ENCODE measurements at regions not wholly inside any gene's neighbourhood (a gene's known extent, or its start where the extent isn't known, plus 50 kb on each side); places are given as distances from the start of the nearest gene placed in this dataset.
"Not testable (repeated sequence)": the region's sequence is repeated elsewhere in the genome, so short reads cannot be mapped to it uniquely, and the experiment has no call there.

DNA sequence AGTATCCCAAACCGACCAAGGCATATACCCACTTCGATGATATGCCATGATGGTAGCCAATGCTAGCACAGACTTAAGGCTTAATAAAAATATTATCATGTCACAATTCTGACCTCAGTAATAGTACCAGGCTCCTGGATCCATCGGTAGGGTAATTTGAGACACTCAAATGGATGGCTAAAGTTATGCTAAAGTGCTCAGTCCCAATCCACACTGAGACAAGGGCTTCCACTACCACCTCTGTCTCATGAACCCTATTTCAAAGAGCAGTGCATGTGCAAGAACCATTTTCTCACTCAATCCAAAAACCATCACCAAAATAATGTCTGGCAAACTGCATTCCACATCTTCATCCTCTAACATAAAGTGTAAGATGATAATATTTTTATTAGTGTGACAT lies 122.4 kb upstream of the KRR1 start:
- no peak for DNase-seq

DNA sequence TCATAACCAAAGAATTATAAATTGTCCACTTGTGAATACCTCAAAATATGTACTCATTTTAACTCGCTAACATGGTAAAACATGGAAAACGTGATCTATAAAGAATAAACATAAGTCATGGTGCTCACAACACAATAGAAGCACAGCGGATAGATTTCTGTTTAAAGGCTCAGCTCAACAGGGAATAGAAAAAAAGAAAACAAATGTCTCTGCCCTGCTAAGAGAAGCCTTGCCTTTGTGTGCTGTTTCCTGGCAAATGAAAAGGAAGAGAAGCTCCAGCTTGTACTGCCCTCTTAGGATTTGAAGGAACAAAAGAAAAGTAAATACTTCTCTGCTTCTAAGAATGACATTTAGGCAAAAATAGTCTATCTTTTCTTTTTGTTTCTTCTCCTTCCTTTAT lies 121.0 kb upstream of the KRR1 start:
- DNase-seq = no peak

DNA sequence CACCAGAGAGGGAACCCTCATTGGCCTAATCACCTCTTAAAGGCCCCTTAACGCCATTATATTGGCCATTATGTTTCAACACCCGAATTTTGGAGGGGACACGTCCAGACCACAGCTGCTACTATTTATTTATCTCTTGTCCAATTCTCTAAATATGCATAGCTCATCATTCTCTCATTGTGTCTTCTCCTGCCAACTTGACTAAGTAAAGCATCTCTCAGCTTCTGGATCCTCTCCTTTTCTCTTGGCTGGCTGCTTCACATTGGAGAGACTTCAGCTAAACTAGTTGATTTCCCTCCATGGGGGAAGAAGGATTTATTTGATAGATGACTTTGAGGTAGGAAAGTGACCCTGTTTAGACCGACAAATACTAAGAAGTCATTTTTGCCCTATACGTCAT lies 120.4 kb upstream of the KRR1 start:
- no peak for DNase-seq

DNA sequence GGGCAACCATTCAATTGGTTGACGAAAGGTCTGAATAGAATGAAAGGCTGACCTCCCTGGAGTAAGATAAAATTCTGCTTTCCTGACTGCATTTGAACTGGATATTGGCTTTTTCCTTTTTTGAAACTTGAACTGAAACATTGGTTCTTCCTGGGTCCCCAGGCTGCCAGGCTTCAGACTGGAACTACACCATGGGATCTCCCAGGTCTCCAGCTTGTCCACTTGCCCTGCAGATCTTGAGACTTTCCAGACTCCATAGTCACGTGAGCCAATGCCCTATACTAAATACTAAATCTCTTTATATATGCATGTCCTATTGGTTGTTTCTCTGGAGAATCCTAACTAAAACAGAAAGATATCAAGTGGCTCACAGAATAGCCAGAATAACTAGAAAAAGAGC lies 118.7 kb upstream of the KRR1 start:
- DNase-seq = no peak

DNA sequence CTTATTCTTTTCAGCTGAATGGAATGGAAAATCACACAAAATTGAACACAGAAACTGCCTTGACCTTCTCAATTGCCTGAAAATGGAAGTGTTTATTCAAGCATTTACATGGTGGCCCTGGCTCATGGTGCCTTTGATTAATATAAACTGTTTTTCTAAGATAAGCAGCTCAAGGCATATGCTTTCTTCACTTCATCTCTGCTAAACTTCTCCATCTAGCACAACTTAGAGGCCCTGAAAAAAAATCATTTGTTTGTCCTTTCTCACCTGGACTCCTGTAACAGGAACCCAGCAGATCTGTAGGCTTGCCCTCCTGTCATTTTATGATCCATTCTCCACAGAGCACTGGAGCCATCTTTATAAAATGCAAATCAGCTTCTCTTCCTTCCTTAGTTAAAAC lies 117.5 kb upstream of the KRR1 start:
- no peak for DNase-seq

DNA sequence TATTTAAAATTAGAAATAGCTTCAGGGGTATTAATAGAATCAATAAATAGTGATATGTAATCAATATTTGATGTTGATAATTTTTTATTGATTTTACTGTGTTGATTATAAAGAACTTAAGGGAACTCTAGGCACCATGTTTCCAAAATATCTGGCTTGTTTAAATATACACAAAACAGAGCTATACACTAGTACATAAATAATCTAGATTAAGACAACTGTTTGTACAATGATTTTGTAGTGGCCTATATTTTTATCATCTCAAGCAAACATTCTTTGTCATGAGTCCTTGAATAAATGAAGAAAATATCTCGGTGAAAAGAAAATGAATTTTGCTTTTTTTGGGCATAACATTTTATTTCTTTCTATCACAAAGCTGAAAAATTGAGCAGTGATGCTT lies 117.1 kb upstream of the KRR1 start:
- DNase-seq = no peak

DNA sequence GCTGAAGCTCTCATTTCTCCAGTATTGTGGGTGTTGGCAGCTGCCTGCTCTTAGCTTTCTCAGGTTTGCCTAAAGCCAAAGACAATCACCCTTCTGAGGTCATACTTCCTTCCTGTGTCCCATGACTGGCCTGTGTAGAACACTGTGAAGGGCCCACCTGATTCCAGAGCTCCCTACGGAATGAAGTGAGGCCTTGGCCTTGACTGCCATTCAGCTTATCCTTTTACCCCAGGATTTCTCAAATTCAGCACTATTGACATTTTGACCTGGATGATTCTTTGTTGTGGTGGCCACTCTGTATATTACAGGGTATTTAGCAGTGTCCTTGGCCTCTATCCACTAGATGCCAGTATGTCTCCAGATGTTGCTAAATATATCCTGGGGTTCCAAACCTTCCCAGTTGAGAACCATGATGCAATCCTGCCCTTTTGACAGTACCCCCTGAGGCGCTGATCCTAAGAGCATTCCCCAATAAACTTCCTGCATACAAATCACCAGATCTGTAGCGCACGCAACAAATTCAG lies 112.3 kb upstream of the KRR1 start:
- no peak for DNase-seq

DNA sequence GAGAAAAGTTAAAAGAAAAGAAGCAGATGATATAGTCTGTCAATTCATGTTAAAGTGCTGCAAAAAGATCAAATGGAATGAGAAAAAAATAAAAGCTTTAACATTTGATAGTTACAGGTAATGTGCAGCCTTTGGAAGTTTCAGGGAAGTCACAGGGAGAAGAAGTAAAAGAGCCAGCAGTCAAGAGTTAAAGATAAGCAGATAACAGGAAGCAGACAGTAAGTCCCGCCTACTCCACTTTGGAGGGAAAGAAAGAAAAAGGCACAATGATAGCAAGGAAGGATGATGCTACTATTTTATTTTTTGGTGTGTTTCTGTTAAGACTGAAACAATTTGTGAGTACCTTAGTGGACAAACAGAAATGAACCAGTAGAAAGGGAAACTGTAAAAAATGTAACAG lies 111.1 kb upstream of the KRR1 start:
- no peak for DNase-seq

DNA sequence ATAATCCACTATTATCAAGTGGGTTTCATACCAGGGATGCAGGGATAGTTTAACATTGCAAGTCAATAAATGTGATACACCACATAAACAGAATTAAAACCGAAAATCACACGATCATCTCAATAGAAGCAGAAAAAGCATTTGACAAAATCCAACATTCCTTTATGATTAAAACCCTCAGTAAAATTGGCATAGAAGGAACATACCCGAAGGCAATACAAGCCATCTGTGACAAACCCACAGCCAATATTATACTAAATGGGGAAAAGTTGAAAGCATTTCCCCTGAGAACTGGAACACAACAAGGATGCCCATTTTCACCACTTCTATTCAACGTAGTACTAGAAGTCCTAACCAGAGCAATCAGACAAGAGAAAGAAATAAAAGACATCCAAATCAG lies 103.0 kb upstream of the KRR1 start:
- DNase-seq = not testable (repeated sequence)

DNA sequence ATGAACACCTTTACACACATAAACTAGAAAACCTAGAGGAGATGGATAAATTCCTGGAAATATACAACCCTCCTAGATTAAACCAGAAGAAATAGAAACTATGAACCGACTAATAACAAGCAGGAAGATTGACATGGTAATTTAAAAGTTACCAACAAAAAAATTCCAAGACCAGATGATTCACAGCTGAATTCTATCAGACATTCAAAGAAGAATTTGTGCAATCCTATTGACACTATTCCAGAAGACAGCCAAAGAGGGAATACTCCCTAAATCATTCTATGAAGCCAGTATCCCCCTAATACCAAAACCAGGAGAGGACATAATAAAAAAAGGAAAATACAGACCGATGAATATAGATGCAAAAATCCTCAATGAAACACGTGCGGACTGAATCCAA lies 102.6 kb upstream of the KRR1 start:
- DNase-seq = no peak

DNA sequence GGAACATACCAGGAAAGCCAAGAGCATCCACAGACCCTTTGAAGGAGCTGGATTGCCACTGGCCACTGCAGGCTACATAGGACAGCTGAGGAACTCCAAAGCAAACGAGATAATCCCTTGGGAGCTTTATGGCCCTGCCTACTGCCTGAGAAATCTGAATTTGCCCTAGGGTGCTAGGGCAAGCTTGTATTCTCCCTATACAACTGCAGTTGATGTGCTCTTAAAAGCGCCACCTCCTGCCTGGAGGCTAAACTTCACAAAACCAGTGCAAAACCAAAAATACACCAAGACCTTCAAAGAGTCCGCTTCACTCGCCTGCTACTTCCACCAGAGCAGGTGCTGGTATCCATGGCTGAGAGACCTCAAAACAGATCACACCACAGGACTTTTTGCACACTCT lies 99.6 kb upstream of the KRR1 start:
- no peak for DNase-seq

DNA sequence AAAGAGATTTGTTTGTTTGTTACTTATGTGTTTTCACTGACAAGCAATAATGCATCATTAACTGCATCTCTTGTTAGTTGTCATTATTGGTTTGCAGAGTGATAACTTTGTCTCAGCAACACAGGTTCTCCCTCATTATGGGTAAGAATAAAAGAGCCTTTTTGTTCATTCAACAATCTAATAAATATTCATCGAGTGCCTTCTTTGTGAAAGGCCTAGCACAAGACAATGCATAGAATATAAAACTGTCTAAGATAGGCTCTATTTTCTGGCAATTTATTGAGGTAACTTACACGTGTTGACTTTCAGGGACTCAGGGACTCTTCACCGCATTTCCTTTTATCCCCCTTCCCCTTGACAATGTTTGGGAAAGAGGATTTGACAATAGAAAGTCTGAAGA lies 95.5 kb upstream of the KRR1 start:
- no peak for DNase-seq

DNA sequence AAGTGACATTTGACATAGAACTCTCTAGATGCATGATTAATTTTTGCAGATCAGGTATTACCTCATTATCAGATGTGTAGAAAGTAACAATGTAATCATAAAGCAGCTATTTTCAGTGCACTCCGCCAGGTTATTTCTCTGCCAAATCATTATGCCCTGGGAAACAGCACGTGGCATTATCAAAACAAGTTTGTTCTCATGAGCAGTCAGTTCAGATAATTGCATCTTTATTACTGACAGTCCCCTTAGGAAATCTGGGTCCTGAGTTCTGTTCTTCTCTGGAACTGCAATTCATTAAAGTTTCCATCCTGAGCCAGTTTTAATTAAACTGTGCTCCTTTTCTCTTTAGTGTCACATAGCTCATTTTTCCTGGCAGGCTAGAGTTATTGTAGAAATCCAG lies 94.7 kb upstream of the KRR1 start:
- no peak for DNase-seq

DNA sequence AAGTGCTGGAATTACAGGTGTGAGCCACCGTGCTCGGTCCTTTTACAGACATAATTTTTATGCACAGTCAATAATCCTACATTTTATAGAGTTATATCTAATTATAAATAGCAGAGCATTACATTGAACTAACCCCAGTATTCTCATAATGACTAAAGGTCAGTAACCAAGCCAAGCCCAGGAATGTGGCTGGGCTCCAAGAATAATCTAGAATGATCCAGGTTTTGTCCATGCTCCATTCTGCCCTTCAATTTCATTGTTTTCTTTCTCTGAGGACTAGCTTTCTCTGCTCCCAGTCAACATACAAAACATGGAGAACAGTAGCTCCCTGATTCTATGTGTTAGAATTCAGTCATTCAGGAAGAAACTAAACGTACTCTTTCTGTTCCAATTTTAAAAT lies 92.1 kb upstream of the KRR1 start:
- no peak for DNase-seq

DNA sequence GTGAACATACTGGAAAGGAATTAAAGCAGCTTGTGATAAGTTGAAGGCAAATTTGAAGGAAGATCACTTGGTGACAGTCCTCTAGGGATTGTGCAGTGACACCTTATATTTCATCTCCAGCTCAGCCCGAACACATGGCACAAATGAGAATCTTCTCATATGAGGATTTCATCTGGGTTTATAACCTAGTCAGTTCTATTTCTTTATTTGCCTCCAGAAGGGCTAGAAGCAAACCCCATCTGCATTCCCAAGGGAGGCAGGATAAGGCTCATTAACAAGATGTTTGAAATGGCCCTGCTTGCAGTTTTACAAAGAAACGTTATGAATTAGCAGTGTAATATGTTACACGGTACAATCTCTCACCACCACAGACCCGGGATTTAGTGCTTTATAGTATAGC lies 90.7 kb upstream of the KRR1 start:
- DNase-seq = no peak

DNA sequence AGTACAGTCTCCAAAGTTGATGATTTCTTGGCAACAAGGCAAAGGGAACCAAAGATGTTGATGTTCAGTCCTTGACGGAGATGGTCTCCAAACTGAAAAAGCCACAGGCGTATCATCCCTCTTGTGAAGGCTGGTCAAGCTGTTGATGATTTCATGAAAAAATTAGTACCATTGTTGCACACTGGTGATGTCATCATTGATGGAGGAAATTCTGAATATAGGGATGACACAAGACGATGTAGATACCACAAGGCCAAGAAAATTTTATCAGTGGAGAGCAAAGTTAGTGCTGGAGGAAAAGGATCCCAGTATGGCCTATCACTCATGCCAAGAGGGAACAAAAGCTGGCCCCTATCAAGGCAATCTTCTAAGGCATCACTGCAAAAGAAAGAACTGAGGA lies 88.7 kb upstream of the KRR1 start:
- no peak for DNase-seq

DNA sequence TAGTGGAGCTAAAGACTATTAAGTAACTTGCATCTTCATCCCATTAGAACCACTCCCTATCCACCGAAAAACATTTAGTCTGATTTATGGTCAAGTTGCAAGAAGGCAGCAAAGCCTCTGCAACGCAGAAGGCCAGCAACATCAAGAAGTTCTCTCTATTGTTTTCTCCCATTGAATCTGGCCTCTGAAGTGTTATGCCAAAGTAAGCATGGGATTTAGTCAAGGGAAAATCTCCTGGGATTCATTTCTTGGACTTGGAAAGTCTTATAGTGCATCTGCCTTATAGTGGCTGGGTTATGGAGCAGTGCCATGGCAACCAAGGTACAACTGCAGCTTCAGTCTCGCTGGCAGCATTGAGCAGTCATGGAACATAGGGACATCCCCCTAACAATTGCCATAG lies 87.7 kb upstream of the KRR1 start:
- DNase-seq = no peak

DNA sequence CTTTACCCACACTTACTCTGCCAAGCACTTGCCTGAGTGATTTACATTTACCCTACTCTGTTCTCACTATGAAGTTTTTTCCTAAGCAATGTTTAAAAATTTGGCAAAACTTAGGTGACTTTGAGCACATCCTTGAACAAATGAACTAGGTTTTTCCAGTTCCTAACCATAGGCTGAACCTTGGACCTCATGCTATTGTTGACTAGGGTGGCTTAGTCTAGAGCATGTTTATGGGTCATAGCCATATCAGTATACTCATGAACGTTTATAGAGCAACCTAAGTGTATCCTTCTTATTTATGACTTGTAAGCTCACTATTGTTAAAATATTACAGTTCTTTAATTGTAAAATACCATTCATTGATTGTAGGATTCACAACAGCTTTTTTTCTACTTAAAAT lies 85.0 kb upstream of the KRR1 start:
- no peak for DNase-seq

DNA sequence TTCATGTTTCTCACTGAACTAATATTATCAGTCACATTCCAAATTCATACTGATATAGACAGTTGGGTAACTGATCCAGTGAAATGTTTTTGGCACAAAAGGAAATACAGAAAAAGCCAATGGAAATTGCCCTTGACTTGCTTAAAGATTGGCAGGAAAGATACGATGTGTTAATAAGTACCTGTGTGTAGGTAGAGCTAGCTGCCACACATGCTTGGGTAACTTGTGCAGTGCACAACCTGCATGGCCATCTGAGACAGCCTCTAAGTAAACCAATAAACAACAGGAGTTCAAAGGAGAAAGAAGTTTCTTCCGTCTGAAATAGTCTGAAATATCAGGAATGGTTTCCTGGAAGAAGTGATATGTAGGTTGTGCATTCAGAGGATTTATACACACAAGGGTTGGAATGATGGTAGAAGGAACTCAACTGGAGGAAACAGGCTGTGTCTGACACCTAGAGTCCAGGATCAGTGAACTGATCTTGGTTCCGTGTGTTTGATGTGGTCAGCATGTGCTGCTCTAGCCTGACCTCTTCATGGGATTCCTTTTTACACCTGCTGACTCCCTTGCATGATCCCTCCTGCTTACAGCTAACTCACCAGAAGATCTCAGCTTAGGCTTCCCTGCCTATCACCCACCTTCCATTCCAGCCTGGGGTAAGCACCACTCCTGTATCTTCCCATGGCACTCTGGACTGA lies 81.4 kb upstream of the KRR1 start:
- DNase-seq = no peak

DNA sequence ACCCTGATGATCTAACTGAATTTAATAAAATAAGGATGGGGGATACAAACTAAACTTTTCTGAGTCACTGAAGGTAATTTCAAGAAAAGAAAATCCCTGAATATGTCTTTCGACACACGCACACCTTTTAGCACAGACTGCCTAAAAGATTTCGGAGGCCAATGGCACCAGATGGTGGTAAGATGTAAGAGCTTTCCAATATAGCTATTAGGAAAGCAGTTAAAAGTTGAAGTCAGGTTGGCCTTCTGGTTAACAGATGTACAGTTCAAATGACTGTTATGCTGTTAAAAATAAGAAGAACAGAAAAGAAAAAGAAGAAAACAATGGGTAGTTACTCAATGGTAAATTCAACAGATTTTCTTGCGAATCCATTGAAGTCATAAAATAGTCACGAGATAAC lies 80.7 kb upstream of the KRR1 start:
- no peak for DNase-seq

DNA sequence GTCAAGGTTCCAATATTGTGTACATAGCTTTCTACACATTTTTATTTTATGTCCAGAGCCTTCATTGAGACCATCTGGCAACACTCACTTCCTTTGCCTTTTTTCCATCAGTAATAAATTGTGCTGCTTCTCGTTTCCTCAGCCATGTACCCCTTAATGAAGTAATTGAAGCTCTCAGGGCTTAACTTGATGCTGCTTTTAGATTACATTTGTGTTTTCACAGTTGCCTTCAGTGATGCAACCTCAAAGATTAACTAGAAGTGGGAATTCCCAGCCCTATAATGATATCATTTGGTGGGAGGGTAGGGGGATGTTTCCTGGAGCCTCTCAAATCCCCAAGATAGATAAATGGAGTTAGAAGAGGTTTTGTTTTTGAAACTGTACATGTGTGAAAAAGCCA lies 80.2 kb upstream of the KRR1 start:
- no peak for DNase-seq

DNA sequence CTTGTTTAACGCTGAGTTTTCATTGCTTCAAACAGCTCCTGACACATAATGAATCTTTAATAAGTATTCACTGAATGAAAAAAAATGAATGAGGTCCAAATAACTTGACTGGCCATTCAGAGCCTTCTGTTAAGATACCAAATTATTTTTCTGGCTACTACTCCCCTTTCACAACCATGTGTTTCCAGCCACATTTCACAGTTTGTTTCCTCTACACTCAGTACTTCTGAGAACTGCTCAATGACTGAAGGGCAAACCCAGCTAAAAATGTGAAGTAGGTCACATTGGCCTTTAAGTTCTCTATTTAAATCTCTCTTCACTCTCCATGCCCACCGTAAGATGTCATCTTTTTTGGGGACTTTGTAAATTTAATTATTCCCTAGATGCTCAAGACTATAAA lies 78.4 kb upstream of the KRR1 start:
- no peak for DNase-seq

DNA sequence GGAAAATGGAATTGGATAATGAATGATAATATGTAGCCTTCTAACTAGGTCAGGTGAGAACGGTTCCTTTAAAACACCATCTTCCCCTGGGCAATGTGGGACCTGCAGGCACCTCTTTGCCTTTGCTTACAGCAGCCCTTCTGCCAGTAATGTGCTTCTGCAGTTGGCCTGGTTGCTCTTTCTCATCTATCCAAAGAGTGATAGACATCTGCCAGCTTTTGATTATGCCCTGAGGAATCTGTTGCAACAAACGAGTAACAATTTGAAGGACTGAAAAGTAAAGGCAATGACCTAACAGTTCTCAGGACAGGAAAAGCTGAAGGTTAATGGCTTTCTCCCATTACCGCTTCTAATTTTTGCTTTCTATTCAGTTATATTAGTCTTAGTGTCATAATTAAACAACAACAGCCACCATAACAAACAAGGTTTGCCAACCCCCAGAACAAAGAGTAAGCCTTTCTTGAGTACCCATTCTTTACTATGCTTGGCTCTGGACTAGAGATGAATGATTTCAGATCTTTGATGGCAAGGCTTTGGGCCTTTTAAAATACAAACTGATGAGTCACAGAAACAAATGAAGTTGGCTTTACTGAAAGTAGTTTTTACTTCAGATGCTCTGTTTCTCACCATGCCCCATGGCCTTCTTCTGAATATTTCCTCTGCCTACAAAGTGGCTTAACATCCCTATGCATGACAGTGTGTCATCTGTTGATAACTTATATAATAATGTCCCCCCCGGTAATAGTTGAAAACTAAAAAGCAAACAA lies 76.1 kb upstream of the KRR1 start:
- DNase-seq = no peak

DNA sequence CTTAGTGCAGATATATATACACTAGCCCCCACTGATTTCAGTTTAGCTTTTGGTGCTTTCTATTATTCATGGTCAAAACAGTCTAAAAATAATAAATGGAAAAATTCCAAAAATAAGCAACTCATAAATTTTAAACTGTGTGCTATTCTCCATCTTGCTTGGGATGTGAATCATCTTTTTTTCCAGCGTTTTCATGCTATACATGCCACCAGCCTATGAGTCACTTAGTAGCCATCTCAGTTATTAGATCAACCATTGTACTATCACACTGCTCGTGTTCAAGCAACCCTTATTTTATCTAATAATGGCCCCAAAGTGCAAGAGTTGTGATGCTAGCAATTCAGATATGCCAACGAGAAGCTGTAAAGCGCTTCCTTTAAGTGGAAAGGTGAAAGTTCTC lies 73.9 kb upstream of the KRR1 start:
- no peak for DNase-seq

DNA sequence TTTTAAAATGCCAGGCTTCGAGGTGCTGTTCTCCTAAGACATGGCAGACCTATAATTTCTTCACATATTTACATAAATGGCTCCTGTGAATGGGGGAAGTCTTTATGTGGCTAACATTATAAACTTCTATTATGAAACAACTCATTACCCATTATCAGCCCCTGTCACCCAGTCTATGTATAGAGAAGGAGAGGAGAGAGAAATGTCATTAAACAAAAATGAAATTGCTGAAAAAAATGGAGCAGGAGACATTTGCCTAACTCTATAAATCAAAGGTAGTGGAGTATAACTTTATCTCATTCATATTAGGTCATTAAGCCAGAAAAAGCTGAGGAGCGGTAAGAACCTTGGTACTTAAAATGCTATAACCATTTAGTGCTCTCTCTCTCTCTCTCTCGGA lies 71.9 kb upstream of the KRR1 start:
- DNase-seq = no peak
